Activated T-cell treated with anti-CD3 and anti-CD28 coated beads, Interleukin-2, amount 50 U/mL, for 72 hours (primary cell): ENCODE measurements at regions not wholly inside any gene's neighbourhood (a gene's known extent, or its start where the extent isn't known, plus 50 kb on each side); places are given as distances from the start of the nearest gene placed in this dataset.

ENCODE experiments used
- ATAC-seq, 2 donors: fragments of 150-1000 bp; cut with Tn5 transposase; replicated peaks in 1 of 2; 2 replicates each; pipeline ENCODE4 v1.10.0; 2021; ENCODE audit warnings: moderate library complexity in 2 of 2, mild to moderate bottlenecking in 1 of 2
- DNase-seq, 2 donors: peaks; one replicate each; pipeline ENCODE4 v3.0.0; 2021 to 2022; ENCODE audit warnings: mixed read lengths in 1 of 2
- H3K27ac Mint-ChIP-seq: one replicate; pipeline ENCODE4 v1.8.0; 2022; ENCODE audit warnings: mild to moderate bottlenecking, moderate library complexity, mixed read lengths
- H3K27me3 Mint-ChIP-seq: one replicate; pipeline ENCODE4 v1.8.0; 2022; ENCODE audit warnings: low read depth, mixed read lengths
- H3K36me3 Mint-ChIP-seq, 2 donors: one replicate each; pipeline ENCODE4 v1.8.0; 2022; ENCODE audit warnings: mixed read lengths in 2 of 2, mild to moderate bottlenecking in 1 of 2; ENCODE audit not compliant: insufficient read depth in 2 of 2
- H3K4me1 Mint-ChIP-seq: one replicate; pipeline ENCODE4 v1.8.0; 2022; ENCODE audit warnings: low read depth, mixed read lengths
- H3K4me3 Mint-ChIP-seq, 2 donors: one replicate each; pipeline ENCODE4 v1.8.0; 2022; ENCODE audit warnings: mild to moderate bottlenecking in 2 of 2, mixed read lengths in 2 of 2, moderate library complexity in 2 of 2
- H3K9me3 Mint-ChIP-seq, 2 donors: one replicate each; pipeline ENCODE4 v1.8.0; 2022; ENCODE audit warnings: mixed read lengths in 2 of 2

- Mint-ChIP-seq H3K36me3 (no peaks in the 10 kb centered on the region), H3K9me3 (no peaks in the 10 kb centered on the region), H3K27me3 (no peaks in the 10 kb centered on the region), H3K4me3 (no peak overlapping the region), H3K4me1 (no peaks in the 10 kb centered on the region), H3K27ac (no peak overlapping the region)
- no peak for ATAC-seq
- DNase-seq: no peak
Observed at GRCh38 chr21:28423521-28424190, 569.0 kb downstream of the LTN1 start.

GRCh38 chr21:28421716-28422524 lies 570.8 kb downstream of the LTN1 start:
- no peaks in the 10 kb centered on the region for H3K4me1 Mint-ChIP-seq
- H3K9me3 Mint-ChIP-seq: no peaks in the 10 kb centered on the region
- H3K27me3 Mint-ChIP-seq: no peaks in the 10 kb centered on the region
- H3K4me3 Mint-ChIP-seq: no peak overlapping the region
- ATAC-seq: no peak
- H3K36me3 Mint-ChIP-seq: no peaks in the 10 kb centered on the region
- no peak overlapping the region for H3K27ac Mint-ChIP-seq
- DNase-seq: no peak

- H3K9me3 Mint-ChIP-seq: no peaks in the 10 kb centered on the region
Observed at GRCh38 chr21:28419811-28420210, 572.9 kb downstream of the LTN1 start.

GRCh38 chr21:28418726-28419514 lies 573.8 kb downstream of the LTN1 start:
- Mint-ChIP-seq H3K9me3 (no peaks in the 10 kb centered on the region), H3K27ac (no peak overlapping the region), H3K4me3 (no peak overlapping the region), H3K4me1 (no peaks in the 10 kb centered on the region), H3K27me3 (no peaks in the 10 kb centered on the region), H3K36me3 (no peaks in the 10 kb centered on the region)
- DNase-seq (no peak), ATAC-seq (no peak)

More at GRCh38 chr21:28419811-28420210, 572.9 kb downstream of the LTN1 start:
- DNase-seq (no peak), ATAC-seq (no peak)
- Mint-ChIP-seq H3K36me3 (no peaks in the 10 kb centered on the region), H3K4me3 (no peak overlapping the region), H3K27me3 (no peaks in the 10 kb centered on the region), H3K27ac (no peak overlapping the region), H3K4me1 (no peaks in the 10 kb centered on the region)

- no peaks in the 10 kb centered on the region for H3K36me3 Mint-ChIP-seq
- DNase-seq: no peak
- H3K4me1 Mint-ChIP-seq: no peaks in the 10 kb centered on the region
- no peak for ATAC-seq
- no peak overlapping the region for H3K27ac Mint-ChIP-seq
- H3K4me3 Mint-ChIP-seq: no peak overlapping the region
- peaks cover 0 to 2% of the 10 kb centered on the region in 2 donors for H3K9me3 Mint-ChIP-seq
- H3K27me3 Mint-ChIP-seq: no peaks in the 10 kb centered on the region
Observed at GRCh38 chr21:28410256-28410655, 582.4 kb downstream of the LTN1 start.

- Mint-ChIP-seq H3K4me3 (no peak overlapping the region), H3K4me1 (no peaks in the 10 kb centered on the region), H3K27me3 (no peaks in the 10 kb centered on the region), H3K27ac (no peak overlapping the region), H3K9me3 (peaks cover 2 to 4% of the 10 kb centered on the region in 2 donors), H3K36me3 (no peaks in the 10 kb centered on the region)
- ATAC-seq (no peak), DNase-seq (no peak)
Observed at GRCh38 chr21:28402616-28402989, 590.1 kb downstream of the LTN1 start.

GRCh38 chr21:28397040-28397439 lies 595.6 kb downstream of the LTN1 start:
- no peaks in the 10 kb centered on the region for H3K36me3 Mint-ChIP-seq
- ATAC-seq (no peak), DNase-seq (no peak)
- H3K9me3 Mint-ChIP-seq: peaks cover 2 to 3% of the 10 kb centered on the region in 2 donors
- no peak overlapping the region for H3K27ac Mint-ChIP-seq
- no peak overlapping the region for H3K4me3 Mint-ChIP-seq
- no peaks in the 10 kb centered on the region for H3K4me1 Mint-ChIP-seq
- H3K27me3 Mint-ChIP-seq: no peaks in the 10 kb centered on the region

- peaks cover 2 to 3% of the 10 kb centered on the region in 2 donors for H3K9me3 Mint-ChIP-seq
- H3K4me3 Mint-ChIP-seq: no peak overlapping the region
- H3K27me3 Mint-ChIP-seq: no peaks in the 10 kb centered on the region
- H3K4me1 Mint-ChIP-seq: no peaks in the 10 kb centered on the region
- DNase-seq (no peak), ATAC-seq (no peak)
- no peaks in the 10 kb centered on the region for H3K36me3 Mint-ChIP-seq
- H3K27ac Mint-ChIP-seq: no peak overlapping the region
Observed at GRCh38 chr21:28396421-28396820, 596.3 kb downstream of the LTN1 start.

GRCh38 chr21:28393279-28393678 lies 599.4 kb downstream of the LTN1 start:
- Mint-ChIP-seq H3K36me3 (no peaks in the 10 kb centered on the region), H3K9me3 (peaks cover 0 to 3% of the 10 kb centered on the region in 2 donors), H3K27me3 (no peaks in the 10 kb centered on the region), H3K4me1 (no peaks in the 10 kb centered on the region), H3K4me3 (no peak overlapping the region), H3K27ac (no peak overlapping the region)
- no peak for DNase-seq
- no peak for ATAC-seq

GRCh38 chr21:28391938-28392849 lies 600.5 kb downstream of the LTN1 start:
- H3K27me3 Mint-ChIP-seq: no peaks in the 10 kb centered on the region
- ATAC-seq: no peak
- no peaks in the 10 kb centered on the region for H3K9me3 Mint-ChIP-seq
- no peak overlapping the region for H3K27ac Mint-ChIP-seq
- no peak overlapping the region for H3K4me3 Mint-ChIP-seq
- DNase-seq: no peak
- no peaks in the 10 kb centered on the region for H3K36me3 Mint-ChIP-seq
- no peaks in the 10 kb centered on the region for H3K4me1 Mint-ChIP-seq

- Mint-ChIP-seq H3K9me3 (peaks cover 0 to 3% of the 10 kb centered on the region in 2 donors), H3K4me1 (no peaks in the 10 kb centered on the region), H3K27ac (no peak overlapping the region), H3K27me3 (no peaks in the 10 kb centered on the region), H3K36me3 (no peaks in the 10 kb centered on the region), H3K4me3 (no peak overlapping the region)
- ATAC-seq: no peak
- DNase-seq: no peak
Observed at GRCh38 chr21:28387220-28387619, 605.5 kb downstream of the LTN1 start.

GRCh38 chr21:28385845-28386244 lies 606.8 kb downstream of the LTN1 start:
- ATAC-seq (no peak), DNase-seq (no peak)
- no peak overlapping the region for H3K27ac Mint-ChIP-seq
- no peak overlapping the region for H3K4me3 Mint-ChIP-seq
- H3K27me3 Mint-ChIP-seq: no peaks in the 10 kb centered on the region
- H3K4me1 Mint-ChIP-seq: no peaks in the 10 kb centered on the region
- H3K36me3 Mint-ChIP-seq: no peaks in the 10 kb centered on the region
- H3K9me3 Mint-ChIP-seq: peaks cover 0 to 3% of the 10 kb centered on the region in 2 donors
